ENCODE measurements at regions not wholly inside any gene's neighbourhood (a gene's known extent, or its start where the extent isn't known, plus 50 kb on each side); places are given as distances from the start of the nearest gene placed in this dataset.

DNA sequence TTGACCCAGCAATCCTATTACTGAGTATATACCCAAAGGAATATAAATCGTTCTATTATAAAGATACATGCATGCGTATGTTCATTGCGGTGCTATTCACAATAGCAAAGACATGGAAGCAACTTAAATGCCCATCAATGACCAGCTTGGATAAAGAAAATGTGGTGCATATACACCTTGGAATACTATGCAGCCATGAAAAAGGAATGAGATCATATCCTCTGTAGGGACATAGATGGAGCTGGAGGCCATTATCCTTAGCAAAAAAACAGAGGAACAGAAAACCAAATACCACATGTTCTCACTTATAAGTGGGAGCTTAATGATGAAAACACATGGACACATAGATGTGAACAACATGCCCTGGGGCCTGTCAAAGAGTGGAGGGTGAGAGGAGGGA is 124.1 kb upstream of the AFF2 start:
- H3K36me3 ChIP-seq: no peaks in the 10 kb centered on the region
- ATAC-seq (ENCODE audit: insufficient number of reproducible peaks, low FRiP score, low read depth): no peak
- TF ChIP-seq, protein P1, sequence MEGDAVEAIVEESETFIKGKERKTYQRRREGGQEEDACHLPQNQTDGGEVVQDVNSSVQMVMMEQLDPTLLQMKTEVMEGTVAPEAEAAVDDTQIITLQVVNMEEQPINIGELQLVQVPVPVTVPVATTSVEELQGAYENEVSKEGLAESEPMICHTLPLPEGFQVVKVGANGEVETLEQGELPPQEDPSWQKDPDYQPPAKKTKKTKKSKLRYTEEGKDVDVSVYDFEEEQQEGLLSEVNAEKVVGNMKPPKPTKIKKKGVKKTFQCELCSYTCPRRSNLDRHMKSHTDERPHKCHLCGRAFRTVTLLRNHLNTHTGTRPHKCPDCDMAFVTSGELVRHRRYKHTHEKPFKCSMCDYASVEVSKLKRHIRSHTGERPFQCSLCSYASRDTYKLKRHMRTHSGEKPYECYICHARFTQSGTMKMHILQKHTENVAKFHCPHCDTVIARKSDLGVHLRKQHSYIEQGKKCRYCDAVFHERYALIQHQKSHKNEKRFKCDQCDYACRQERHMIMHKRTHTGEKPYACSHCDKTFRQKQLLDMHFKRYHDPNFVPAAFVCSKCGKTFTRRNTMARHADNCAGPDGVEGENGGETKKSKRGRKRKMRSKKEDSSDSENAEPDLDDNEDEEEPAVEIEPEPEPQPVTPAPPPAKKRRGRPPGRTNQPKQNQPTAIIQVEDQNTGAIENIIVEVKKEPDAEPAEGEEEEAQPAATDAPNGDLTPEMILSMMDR (IDR thresholded peaks at IDR 0.05): no peak
- H3K4me3 ChIP-seq: no peak overlapping the region
- no peak overlapping the region for H3K27ac ChIP-seq
- H3K9me3 ChIP-seq: no peaks in the 10 kb centered on the region
- H3K4me1 ChIP-seq (ENCODE audit: control insufficient read depth in 1 of 2, low read depth in 2 of 2): no peaks in the 10 kb centered on the region
- no peak for DNase-seq (ENCODE audit: low spot score)
- no peaks in the 10 kb centered on the region for H3K27me3 ChIP-seq (replicated peaks; ENCODE audit: insufficient read depth)

DNA sequence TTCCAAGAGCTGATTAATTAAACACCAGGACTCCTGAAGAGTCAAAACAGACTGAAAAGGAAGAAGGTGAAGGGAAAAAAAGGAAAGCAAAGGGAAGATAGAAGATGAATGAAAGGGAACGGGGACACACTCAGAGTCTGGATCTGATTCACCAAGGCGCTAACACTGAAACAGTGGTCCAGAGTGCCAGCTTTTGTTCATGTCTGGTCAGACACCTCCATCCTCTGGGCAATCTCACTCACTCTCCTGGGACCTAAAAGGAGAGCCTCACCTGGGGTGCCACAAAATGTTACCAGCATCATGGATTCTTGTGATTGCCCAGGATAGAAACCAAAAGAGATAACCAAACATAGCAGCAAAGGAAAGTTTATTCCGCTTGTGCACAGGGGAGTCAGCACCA is 120.3 kb upstream of the AFF2 start:
- H3K27ac ChIP-seq: no peak overlapping the region
- H3K4me1 ChIP-seq (ENCODE audit: control insufficient read depth in 1 of 2, low read depth in 2 of 2): no peaks in the 10 kb centered on the region
- no peaks in the 10 kb centered on the region for H3K9me3 ChIP-seq
- no peak for DNase-seq (ENCODE audit: low spot score)
- H3K36me3 ChIP-seq: no peaks in the 10 kb centered on the region
- TF ChIP-seq, protein P1 (IDR thresholded peaks at IDR 0.05): no peak
- H3K27me3 ChIP-seq (replicated peaks; ENCODE audit: insufficient read depth): no peaks in the 10 kb centered on the region
- no peak overlapping the region for H3K4me3 ChIP-seq
- ATAC-seq (ENCODE audit: insufficient number of reproducible peaks, low FRiP score, low read depth): no peak

DNA sequence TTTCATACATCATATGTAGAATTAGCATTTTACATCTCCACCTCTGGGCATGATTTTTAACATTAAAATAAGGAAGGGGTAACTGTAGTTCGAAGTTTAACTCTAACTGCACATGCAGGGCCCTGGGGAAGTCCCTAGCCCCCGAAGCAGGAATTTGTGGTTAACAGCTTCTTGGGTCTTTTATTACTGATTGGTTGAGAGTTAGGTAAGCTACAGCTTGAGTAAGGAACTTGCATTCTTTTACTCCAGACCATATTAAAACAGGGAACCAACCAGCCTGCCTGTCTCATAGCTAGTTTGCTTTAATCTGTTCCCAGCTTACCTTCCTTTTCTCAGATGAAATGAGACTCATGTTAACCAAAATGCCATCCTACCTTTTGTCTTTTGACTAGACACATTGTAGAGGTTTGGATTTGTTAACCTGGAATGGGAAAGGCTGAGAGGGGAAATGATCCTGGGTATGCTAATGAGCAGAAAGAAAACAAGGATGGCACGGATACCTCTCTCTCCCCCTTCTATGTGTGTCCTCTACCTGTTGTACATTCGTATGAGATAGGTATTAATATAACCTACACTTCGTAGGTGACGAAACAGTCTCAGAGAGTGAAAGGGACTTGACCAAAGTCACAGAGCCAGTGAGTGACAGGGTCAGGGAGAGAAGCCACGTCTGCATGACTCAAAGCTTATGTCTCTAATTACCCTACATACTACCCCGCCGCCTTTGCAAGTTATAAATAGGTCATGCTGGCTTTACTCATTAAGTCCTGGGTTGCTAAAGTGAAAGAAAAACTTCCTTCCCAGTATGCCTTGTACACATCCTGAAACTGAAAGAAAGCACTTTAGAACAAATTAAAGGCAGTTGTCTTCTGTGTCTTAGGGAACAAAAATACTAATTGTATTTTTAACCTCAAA is 119.5 kb upstream of the AFF2 start:
- ATAC-seq (ENCODE audit: insufficient number of reproducible peaks, low FRiP score, low read depth): no peak
- peak overlapping the region; percentile 31 for H3K4me3 ChIP-seq

DNA sequence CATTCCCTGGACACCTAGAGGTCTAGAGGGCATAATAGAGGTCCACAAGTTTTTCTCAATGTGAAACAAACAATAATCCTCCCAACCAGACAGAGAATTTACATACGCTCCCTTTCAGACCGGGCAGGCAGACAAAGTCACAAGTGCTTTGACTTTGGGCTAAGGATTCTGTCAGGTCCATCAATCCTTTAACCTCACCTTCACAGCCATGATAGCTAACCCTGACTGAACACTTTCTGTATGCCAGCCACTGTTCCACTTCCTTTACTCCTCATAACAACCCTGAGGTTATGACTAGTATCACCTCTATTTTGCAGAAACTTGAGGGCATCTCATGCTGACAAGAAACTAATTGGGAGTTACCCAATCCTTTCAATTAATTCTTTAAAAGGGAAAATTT is 118.8 kb upstream of the AFF2 start:
- Histone ChIP-seq H3K27me3 (replicated peaks; ENCODE audit: insufficient read depth) (no peaks in the 10 kb centered on the region), H3K4me3 (peak overlapping the region; percentile 31), H3K4me1 (ENCODE audit: control insufficient read depth in 1 of 2, low read depth in 2 of 2) (no peaks in the 10 kb centered on the region), H3K9me3 (no peaks in the 10 kb centered on the region), H3K36me3 (no peaks in the 10 kb centered on the region), H3K27ac (no peak overlapping the region)
- TF ChIP-seq, protein P1 (IDR thresholded peaks at IDR 0.05): no peak
- ATAC-seq (ENCODE audit: insufficient number of reproducible peaks, low FRiP score, low read depth): no peak
- no peak for DNase-seq (ENCODE audit: low spot score)

More for the DNA sequence above, 119.5 kb upstream of the AFF2 start:
- Histone ChIP-seq H3K4me1 (ENCODE audit: control insufficient read depth in 1 of 2, low read depth in 2 of 2) (no peaks in the 10 kb centered on the region), H3K36me3 (no peaks in the 10 kb centered on the region), H3K27me3 (replicated peaks; ENCODE audit: insufficient read depth) (no peaks in the 10 kb centered on the region), H3K9me3 (no peaks in the 10 kb centered on the region), H3K27ac (no peak overlapping the region)
- TF ChIP-seq, protein P1 (IDR thresholded peaks at IDR 0.05): no peak
- no peak for DNase-seq (ENCODE audit: low spot score)

DNA sequence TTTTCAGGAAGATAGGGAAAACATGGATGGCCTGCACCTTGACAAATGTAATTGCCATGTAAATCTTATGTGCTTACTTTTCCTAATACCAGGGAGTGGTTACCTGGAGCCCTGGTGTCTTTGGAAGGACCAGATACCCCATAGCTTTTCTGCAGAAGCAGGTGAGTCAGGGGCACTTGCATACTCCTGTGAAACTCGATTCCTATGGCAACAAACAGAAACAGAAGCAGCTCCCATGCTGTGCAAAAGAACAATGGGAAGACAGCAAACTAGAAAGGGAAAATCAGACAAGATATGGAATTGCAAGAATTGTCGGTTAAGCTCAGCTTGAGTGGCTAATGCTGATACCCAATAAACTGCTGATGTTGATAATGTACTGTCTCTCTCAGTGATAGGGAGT is 117.4 kb upstream of the AFF2 start:
- no peaks in the 10 kb centered on the region for H3K4me1 ChIP-seq (ENCODE audit: control insufficient read depth in 1 of 2, low read depth in 2 of 2)
- TF ChIP-seq, protein P1 (IDR thresholded peaks at IDR 0.05): no peak

More for the DNA sequence above, 117.4 kb upstream of the AFF2 start:
- Histone ChIP-seq H3K27ac (no peak overlapping the region), H3K36me3 (no peaks in the 10 kb centered on the region), H3K27me3 (replicated peaks; ENCODE audit: insufficient read depth) (no peaks in the 10 kb centered on the region), H3K9me3 (no peaks in the 10 kb centered on the region), H3K4me3 (no peak overlapping the region)
- DNase-seq (ENCODE audit: low spot score) (no peak), ATAC-seq (ENCODE audit: insufficient number of reproducible peaks, low FRiP score, low read depth) (no peak)

All from thoracic aorta (tissue), 2 donors.